HepG2 (cell line): ENCODE measurements at regions not wholly inside any gene's neighbourhood (a gene's known extent, or its start where the extent isn't known, plus 50 kb on each side); places are given as distances from the start of the nearest gene placed in this dataset.

Experiments used
- CTCF ChIP-seq: sonication (generic); formaldehyde crosslinking; IDR thresholded peaks from 2 replicates; pipeline ENCODE4 v1.5.0; 2020; ENCODE audit warnings: mild to moderate bottlenecking, missing genetic modification reagents, moderate library complexity
- KDM1A ChIP-seq: IDR thresholded peaks from 2 replicates; pipeline ENCODE4 v1.6.1; 2016; ENCODE audit warnings: missing compliant biosample characterization
- MAZ ChIP-seq, 2 experiments: sonication (generic) in 1 of 2; formaldehyde crosslinking in 1 of 2; IDR thresholded peaks; 2 replicates each; pipeline versions ENCODE4 v1.5.0 to v1.6.1; 2012 to 2020; ENCODE audit warnings: low read depth in 2 of 2, mild to moderate bottlenecking in 2 of 2, borderline replicate concordance in 1 of 2, improper control_type of control experiment in 1 of 2, low read length in 1 of 2, missing genetic modification reagents in 1 of 2, moderate library complexity in 1 of 2
- POLR2A ChIP-seq, 2 experiments: IDR thresholded peaks; 2 replicates each; pipeline ENCODE4 v1.6.1; 2011; ENCODE audit warnings: low read depth in 2 of 2, low read length in 2 of 2, mild to moderate bottlenecking in 1 of 2, moderate library complexity in 1 of 2; ENCODE audit not compliant: insufficient read depth in 1 of 2
- POLR2AphosphoS2 ChIP-seq: IDR thresholded peaks from 2 replicates; pipeline ENCODE4 v1.6.1; 2011; ENCODE audit warnings: low read depth, low read length, improper control_type of control experiment
- POLR2AphosphoS5 ChIP-seq: IDR thresholded peaks from 2 replicates; pipeline ENCODE4 v1.6.1; 2012; ENCODE audit warnings: low read depth, low read length
- REST ChIP-seq, 2 experiments: IDR thresholded peaks; 2 replicates each; pipeline ENCODE4 v1.6.1; 2011 to 2012; ENCODE audit warnings: low read length in 2 of 2, borderline replicate concordance in 1 of 2, low read depth in 1 of 2, mild to moderate bottlenecking in 1 of 2, moderate library complexity in 1 of 2
- RFX1 ChIP-seq: fragments of 450-650 bp; IDR thresholded peaks from 2 replicates; pipeline ENCODE4 v1.6.1; 2017
- RNF219 ChIP-seq: sonication (generic); formaldehyde crosslinking; IDR thresholded peaks from 2 replicates; pipeline ENCODE4 v1.5.0; 2020; ENCODE audit warnings: mild to moderate bottlenecking, missing genetic modification reagents
- THAP11 ChIP-seq: IDR thresholded peaks from 2 replicates; pipeline ENCODE4 v1.6.1; 2016; ENCODE audit warnings: missing biosample characterization, missing genetic modification reagents
- USF2 ChIP-seq, 2 experiments: sonication (generic) in 1 of 2; formaldehyde crosslinking in 1 of 2; IDR thresholded peaks; 2 replicates each; pipeline versions ENCODE4 v1.5.1 to v1.6.1; 2011 to 2020; ENCODE audit warnings: borderline replicate concordance in 1 of 2, low read depth in 1 of 2, low read length in 1 of 2, mild to moderate bottlenecking in 1 of 2, missing genetic modification reagents in 1 of 2, moderate library complexity in 1 of 2
- ZNF816 ChIP-seq: sonication (generic); formaldehyde crosslinking; IDR thresholded peaks from 2 replicates; pipeline ENCODE4 v1.8.0; 2022; ENCODE audit warnings: missing genetic modification reagents, mild to moderate bottlenecking, borderline replicate concordance

GRCh38 chr11:71082454-71082853 lies 169.9 kb downstream of the SHANK2 start:
- TF ChIP-seq POLR2AphosphoS2 = no peak
- no peak for TF ChIP-seq RNF219 (CRISPR knock-in tag)
- no peak for TF ChIP-seq CTCF (CRISPR knock-in tag)
- TF ChIP-seq ZNF816 (CRISPR knock-in tag) = no peak
- TF ChIP-seq KDM1A = no peak
- no peak for TF ChIP-seq POLR2AphosphoS5
- TF ChIP-seq THAP11 (CRISPR knock-in tag) = no peak
- TF ChIP-seq POLR2A (IDR thresholded peaks at IDR 0.05; ENCODE audit: insufficient read depth in 1 of 2, low read depth in 2 of 2, low read length in 2 of 2) = no peak
- TF ChIP-seq REST (IDR thresholded peaks at IDR 0.05; ENCODE audit: borderline replicate concordance in 1 of 2, low read depth in 1 of 2, low read length in 2 of 2) = no peak
- no peak for TF ChIP-seq MAZ (IDR thresholded peaks at IDR 0.05; ENCODE audit: borderline replicate concordance, low read depth, low read length)
- TF ChIP-seq MAZ (CRISPR knock-in tag; IDR thresholded peaks at IDR 0.05; ENCODE audit: low read depth) = no peak
- TF ChIP-seq USF2 (IDR thresholded peaks at IDR 0.05; ENCODE audit: low read depth, low read length) = no peak
- no peak for TF ChIP-seq USF2 (CRISPR knock-in tag; IDR thresholded peaks at IDR 0.05; ENCODE audit: borderline replicate concordance)
- TF ChIP-seq RFX1 = no peak
